ENCODE measurements at regions not wholly inside any gene's neighbourhood (a gene's known extent, or its start where the extent isn't known, plus 50 kb on each side); places are given as distances from the start of the nearest gene placed in this dataset.

DNA sequence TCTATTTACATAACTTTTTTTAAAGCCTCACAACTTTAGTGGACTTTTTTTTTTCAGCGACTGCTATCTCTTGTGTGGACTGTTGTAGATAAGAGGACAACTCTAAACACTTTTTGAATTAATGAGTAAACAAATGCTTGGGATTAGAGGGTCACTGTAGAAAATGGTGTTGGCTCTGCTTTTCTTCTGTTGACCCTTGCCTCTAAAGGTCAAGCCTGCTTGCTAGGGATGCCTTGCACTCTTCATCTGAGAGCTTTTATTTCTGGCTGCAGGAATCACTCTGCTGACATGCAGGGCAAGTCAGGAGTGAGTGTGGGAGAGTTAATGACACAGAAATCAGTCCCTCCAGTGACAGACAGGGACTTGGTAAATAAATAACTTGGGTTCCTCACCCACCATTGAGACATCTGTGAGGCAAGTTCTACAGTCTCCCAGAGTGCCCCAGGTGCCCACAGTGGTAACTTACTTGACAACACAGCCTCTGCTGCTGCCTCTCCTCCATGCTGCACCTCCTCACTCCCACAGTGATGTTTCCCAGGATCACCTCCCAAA is 390.1 kb downstream of the IL20RB start:
- Histone ChIP-seq H3K9me3 (no peaks in the 10 kb centered on the region), H3K36me3 (no peaks in the 10 kb centered on the region), H3K27me3 (no peaks in the 10 kb centered on the region), H3K4me3 (no peak overlapping the region), H3K4me1 (peaks cover 5% of the 10 kb centered on the region), H3K27ac (no peak overlapping the region)
- no peak for DNase-seq (ENCODE audit: extremely low spot score in 2 of 2)
- intact Hi-C loops (cut with DNase I) = no loop called here
- TF ChIP-seq, protein P1, sequence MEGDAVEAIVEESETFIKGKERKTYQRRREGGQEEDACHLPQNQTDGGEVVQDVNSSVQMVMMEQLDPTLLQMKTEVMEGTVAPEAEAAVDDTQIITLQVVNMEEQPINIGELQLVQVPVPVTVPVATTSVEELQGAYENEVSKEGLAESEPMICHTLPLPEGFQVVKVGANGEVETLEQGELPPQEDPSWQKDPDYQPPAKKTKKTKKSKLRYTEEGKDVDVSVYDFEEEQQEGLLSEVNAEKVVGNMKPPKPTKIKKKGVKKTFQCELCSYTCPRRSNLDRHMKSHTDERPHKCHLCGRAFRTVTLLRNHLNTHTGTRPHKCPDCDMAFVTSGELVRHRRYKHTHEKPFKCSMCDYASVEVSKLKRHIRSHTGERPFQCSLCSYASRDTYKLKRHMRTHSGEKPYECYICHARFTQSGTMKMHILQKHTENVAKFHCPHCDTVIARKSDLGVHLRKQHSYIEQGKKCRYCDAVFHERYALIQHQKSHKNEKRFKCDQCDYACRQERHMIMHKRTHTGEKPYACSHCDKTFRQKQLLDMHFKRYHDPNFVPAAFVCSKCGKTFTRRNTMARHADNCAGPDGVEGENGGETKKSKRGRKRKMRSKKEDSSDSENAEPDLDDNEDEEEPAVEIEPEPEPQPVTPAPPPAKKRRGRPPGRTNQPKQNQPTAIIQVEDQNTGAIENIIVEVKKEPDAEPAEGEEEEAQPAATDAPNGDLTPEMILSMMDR (IDR thresholded peaks at IDR 0.05) = no peak
- TF ChIP-seq POLR2AphosphoS5 (IDR thresholded peaks at IDR 0.05; ENCODE audit: insufficient read depth in 1 of 2, low read depth in 1 of 2) = no peak

DNA sequence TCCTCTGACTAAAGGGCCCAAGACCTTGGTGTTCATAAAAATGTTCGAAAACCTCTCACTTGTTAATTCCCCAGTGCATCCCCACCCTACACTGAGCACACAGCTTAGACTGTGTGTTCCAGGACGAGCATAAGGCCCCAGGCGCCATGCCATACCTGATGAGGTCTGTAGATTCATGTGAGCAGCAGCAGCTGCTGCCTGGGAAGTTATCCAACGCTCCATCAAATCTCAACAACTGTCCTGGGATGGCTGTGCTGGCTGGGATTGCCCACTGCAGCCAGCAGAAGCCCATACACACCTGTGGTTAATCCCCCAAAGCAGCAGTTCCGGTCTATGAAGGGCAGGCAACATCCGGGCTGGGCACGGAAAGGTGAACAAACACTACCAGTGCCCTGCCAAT is 391.2 kb downstream of the IL20RB start:
- no peaks in the 10 kb centered on the region for H3K4me1 ChIP-seq
- no peak overlapping the region for H3K27ac ChIP-seq
- no peaks in the 10 kb centered on the region for H3K27me3 ChIP-seq
- intact Hi-C loops (cut with DNase I) = no loop called here
- H3K36me3 ChIP-seq = no peaks in the 10 kb centered on the region
- DNase-seq (ENCODE audit: extremely low spot score in 2 of 2) = no peak
- no peak overlapping the region for H3K4me3 ChIP-seq
- no peaks in the 10 kb centered on the region for H3K9me3 ChIP-seq
- TF ChIP-seq, protein P1 (IDR thresholded peaks at IDR 0.05) = no peak
- TF ChIP-seq POLR2AphosphoS5 (IDR thresholded peaks at IDR 0.05; ENCODE audit: insufficient read depth in 1 of 2, low read depth in 1 of 2) = no peak
- no peak for TF ChIP-seq POLR2A (IDR thresholded peaks at IDR 0.05)

GRCh38 chr3:137349557-137350348 is 392.0 kb downstream of the IL20RB start:
- intact Hi-C loops (cut with DNase I) = no loop called here

GRCh38 chr3:137360531-137361201 is 402.9 kb downstream of the IL20RB start:
- Histone ChIP-seq H3K4me3 (no peak overlapping the region), H3K9me3 (no peaks in the 10 kb centered on the region), H3K4me1 (no peaks in the 10 kb centered on the region), H3K36me3 (no peaks in the 10 kb centered on the region), H3K27me3 (no peaks in the 10 kb centered on the region), H3K27ac (no peak overlapping the region)
- intact Hi-C loops (cut with DNase I) = no loop called here
- no peak for DNase-seq (ENCODE audit: extremely low spot score in 2 of 2)
- no peak for TF ChIP-seq POLR2AphosphoS5 (IDR thresholded peaks at IDR 0.05; ENCODE audit: insufficient read depth in 1 of 2, low read depth in 1 of 2)

More at GRCh38 chr3:137349557-137350348, 392.0 kb downstream of the IL20RB start:
- Histone ChIP-seq H3K27ac (no peak overlapping the region), H3K27me3 (no peaks in the 10 kb centered on the region), H3K4me1 (no peaks in the 10 kb centered on the region), H3K9me3 (no peaks in the 10 kb centered on the region), H3K36me3 (no peaks in the 10 kb centered on the region), H3K4me3 (no peak overlapping the region)
- TF ChIP-seq POLR2A (IDR thresholded peaks at IDR 0.05) (no peak), POLR2AphosphoS5 (IDR thresholded peaks at IDR 0.05; ENCODE audit: insufficient read depth in 1 of 2, low read depth in 1 of 2) (no peak)
- TF ChIP-seq, protein P1 (IDR thresholded peaks at IDR 0.05) = no peak
- DNase-seq (ENCODE audit: extremely low spot score in 2 of 2) = no peak

GRCh38 chr3:137382005-137382594 is 382.0 kb upstream of the SOX14 start:
- Histone ChIP-seq H3K27me3 (no peaks in the 10 kb centered on the region), H3K4me3 (no peak overlapping the region)
- intact Hi-C loops (cut with DNase I) = no loop called here

More at GRCh38 chr3:137382005-137382594, 382.0 kb upstream of the SOX14 start:
- Histone ChIP-seq H3K27ac (no peak overlapping the region), H3K36me3 (no peaks in the 10 kb centered on the region), H3K4me1 (no peaks in the 10 kb centered on the region), H3K9me3 (no peaks in the 10 kb centered on the region)
- TF ChIP-seq, protein P1 (IDR thresholded peaks at IDR 0.05) = no peak
- no peak for TF ChIP-seq POLR2A (IDR thresholded peaks at IDR 0.05)
- TF ChIP-seq POLR2AphosphoS5 (IDR thresholded peaks at IDR 0.05; ENCODE audit: insufficient read depth in 1 of 2, low read depth in 1 of 2) = no peak
- DNase-seq (ENCODE audit: extremely low spot score in 2 of 2) = no peak
